K562 (cell line): ENCODE measurements at regions not wholly inside any gene's neighbourhood (a gene's known extent, or its start where the extent isn't known, plus 50 kb on each side); places are given as distances from the start of the nearest gene placed in this dataset.

ENCODE experiments used
- ATAC-seq: fragments of 200-7000 bp; cut with Tn5 transposase; 3 replicates; pipeline ENCODE4 v1.9.1; 2020; ENCODE audit warnings: moderate library complexity
- BruUV-seq: library from RNA; stranded (reverse); fragments of 400-500 nt; replicated peaks from 2 replicates; lab custom pipeline; 2021; lab: Mats Ljungman, UMichigan
- CTCF ChIA-PET: fragments of 300-600 bp; formaldehyde crosslinking; extraction: SDS; loops from one replicate; lab custom pipeline; 2021; ENCODE audit warnings: low intra/inter-chr PET ratio; lab: Yijun Ruan, JAX
- POLR2A ChIA-PET: fragments of 300-600, 350-650 bp; sonication (Branson Sonifier 250); formaldehyde crosslinking; extraction: SDS; loops from one replicate; lab custom pipeline; 2021; ENCODE audit warnings: antibody characterized with exemption, inconsistent platforms; lab: Yijun Ruan, JAX
- DNase-seq, 4 experiments: peaks; one replicate each; pipeline versions ENCODE4 v3.0.0 to v3.0.0-alpha.2; 2011 to 2018; ENCODE audit warnings: low spot score in 3 of 4, mixed read lengths in 3 of 4; ENCODE audit errors: extremely low read depth in 1 of 4
- FAIRE-seq: peaks from 2 replicates; lab custom pipeline; 2011; peaks lifted over from hg19 to GRCh38; lab: Jason Lieb, UNC
- H2AFZ ChIP-seq: 2 replicates; pipeline ENCODE4 v1.6.0; 2011; ENCODE audit warnings: low read depth, low read length, control low read depth, inconsistent platforms
- H3K27ac ChIP-seq: fragments of 200-600 bp; 3 replicates; pipeline ENCODE4 v1.8.0; 2011; ENCODE audit warnings: low read depth, mild to moderate bottlenecking, control low read depth, inconsistent platforms, low read length, moderate library complexity, mixed read lengths; ENCODE audit errors: extremely low read depth
- H3K27me3 ChIP-seq, 2 experiments: fragments of 300-600 bp in 1 of 2; 2 replicates in 1 of 2; 3 replicates in 1 of 2; pipeline versions ENCODE4 v1.6.0 to v1.8.0; 2011; ENCODE audit warnings: inconsistent platforms in 2 of 2, low read length in 2 of 2, mild to moderate bottlenecking in 1 of 2, mixed read lengths in 1 of 2, moderate library complexity in 1 of 2; ENCODE audit not compliant: control insufficient read depth in 2 of 2, insufficient read depth in 2 of 2
- H3K36me3 ChIP-seq: fragments of 300-600 bp; 3 replicates; pipeline ENCODE4 v1.8.0; 2011; ENCODE audit warnings: mild to moderate bottlenecking, low read length, inconsistent platforms; ENCODE audit not compliant: control insufficient read depth, insufficient read depth
- H3K4me1 ChIP-seq, 2 experiments: fragments of 200-600 bp in 1 of 2; replicated peaks in 1 of 2; 2 replicates in 1 of 2; 3 replicates in 1 of 2; pipeline versions ENCODE4 v1.5.1 to v1.8.0; 2011; ENCODE audit warnings: inconsistent platforms in 2 of 2, low read length in 2 of 2, mild to moderate bottlenecking in 1 of 2, mixed read lengths in 1 of 2, moderate library complexity in 1 of 2; ENCODE audit not compliant: control insufficient read depth in 2 of 2, insufficient read depth in 2 of 2
- H3K4me2 ChIP-seq: 2 replicates; pipeline ENCODE4 v1.6.1; 2011; ENCODE audit warnings: low read length, control low read depth, inconsistent platforms, mixed read lengths; ENCODE audit not compliant: insufficient read depth
- H3K4me3 ChIP-seq: fragments of 200-600 bp; sonication (generic), shearing (Covaris generic); 2 replicates; pipeline ENCODE4 v1.5.1; 2016; ENCODE audit warnings: control low read depth, inconsistent platforms
- H3K79me2 ChIP-seq: fragments of 200-600 bp; 3 replicates; pipeline ENCODE4 v1.8.0; 2011; ENCODE audit warnings: low read length, inconsistent platforms; ENCODE audit not compliant: control insufficient read depth, insufficient read depth
- H3K9ac ChIP-seq, 2 experiments: 2 replicates each; pipeline versions ENCODE4 v1.6.0 to v1.6.1; 2011; ENCODE audit warnings: low read depth in 2 of 2, low read length in 2 of 2, control low read depth in 1 of 2, inconsistent platforms in 1 of 2, mild to moderate bottlenecking in 1 of 2, mixed read lengths in 1 of 2; ENCODE audit not compliant: insufficient read depth in 1 of 2
- H3K9me1 ChIP-seq: one replicate; pipeline ENCODE4 v1.6.0; 2011; ENCODE audit warnings: inconsistent platforms, mild to moderate bottlenecking, low read length, moderate library complexity; ENCODE audit not compliant: control insufficient read depth, insufficient read depth
- H3K9me3 ChIP-seq: replicated peaks from 2 replicates; pipeline ENCODE4 v1.5.1; 2011; ENCODE audit warnings: low read depth, low read length, inconsistent platforms; ENCODE audit not compliant: control insufficient read depth, insufficient read depth
- H4K20me1 ChIP-seq: replicated peaks from 2 replicates; pipeline ENCODE4 v1.6.1; 2011; ENCODE audit warnings: low read length, inconsistent platforms, mixed read lengths; ENCODE audit not compliant: control insufficient read depth, insufficient read depth
- BDP1 ChIP-seq: IDR thresholded peaks from 3 replicates; pipeline ENCODE4 v1.6.1; 2011; ENCODE audit not compliant: insufficient read length, insufficient read depth
- CREBBP ChIP-seq: IDR thresholded peaks from one replicate; pipeline ENCODE4 v1.6.1; 2012; ENCODE audit warnings: low read depth, mild to moderate bottlenecking, control low read depth, inconsistent platforms, low read length
- HNRNPL ChIP-seq: fragments of 200-400 bp; formaldehyde crosslinking; IDR thresholded peaks from 2 replicates; pipeline ENCODE4 v1.6.1; 2017; ENCODE audit warnings: low read depth, mild to moderate bottlenecking, low read length
- KAT8 ChIP-seq: fragments of 450-650 bp; IDR thresholded peaks from 2 replicates; pipeline ENCODE4 v1.6.1; 2016; ENCODE audit warnings: low read depth, mild to moderate bottlenecking
- NR2C2 ChIP-seq, 2 experiments: fragments of 200-800 bp in 1 of 2; sonication (Bioruptor generic) in 1 of 2; sonication (generic) in 1 of 2; formaldehyde crosslinking in 1 of 2; IDR thresholded peaks; 2 replicates each; pipeline versions ENCODE4 v1.6.1 to v1.8.0; 2016 to 2022; ENCODE audit warnings: mild to moderate bottlenecking in 1 of 2, missing compliant biosample characterization in 1 of 2, missing genetic modification characterization in 1 of 2, missing genetic modification reagents in 1 of 2
- SMAD2 ChIP-seq: fragments of 150-350 bp; IDR thresholded peaks from 2 replicates; pipeline ENCODE4 v1.6.1; 2014; ENCODE audit warnings: low read depth, mild to moderate bottlenecking, low read length
- TEAD2 ChIP-seq: fragments of 450-650 bp; IDR thresholded peaks from 2 replicates; pipeline ENCODE4 v1.6.1; 2016; ENCODE audit warnings: missing genetic modification characterization, control low read depth, missing compliant biosample characterization
- ZNF175 ChIP-seq: fragments of 200-800 bp; sonication (Bioruptor generic); IDR thresholded peaks from 2 replicates; pipeline ENCODE4 v1.6.1; 2016; ENCODE audit warnings: low read depth, mild to moderate bottlenecking, missing genetic modification characterization, missing compliant biosample characterization
- ZNF316 ChIP-seq: fragments of 450-650 bp; IDR thresholded peaks from 2 replicates; pipeline ENCODE4 v1.6.1; 2016
- WGBS: fragments of 100-300 bp; shearing (Covaris generic); methylation state at CpG from one replicate; pipeline ENCODE4 v1.1.6; 2016; ENCODE audit warnings: low coverage, mixed read lengths; ENCODE audit not compliant: insufficient coverage; ENCODE audit errors: missing lambda C conversion rate; 5-methylcytosine and 5-hydroxymethylcytosine counted together
- in situ Hi-C: fragments of 300-500 bp; cut with MboI; formaldehyde crosslinking; loops from 4 replicates; pipeline ENCODE4 v1.15.0; 2018; ENCODE audit warnings: inconsistent platforms, mixed read lengths
- intact Hi-C: fragments of 100-400 bp; cut with micrococcal nuclease; formaldehyde crosslinking; loops from 2 replicates; pipeline ENCODE4 v1.14.2; 2022
- TF ChIP-seq, protein P1 (sequence below): fragments of 200-800 bp; sonication (Bioruptor generic); IDR thresholded peaks from 2 replicates; pipeline ENCODE4 v1.6.1; 2017; ENCODE audit warnings: missing genetic modification characterization, missing compliant biosample characterization
- TF ChIP-seq, protein P2 (sequence below): IDR thresholded peaks from 2 replicates; pipeline ENCODE4 v1.6.1; 2014; ENCODE audit warnings: antibody characterized with exemption
- TF ChIP-seq, protein P3 (sequence below): fragments of 250-450 bp; sonication (Bioruptor Pico); IDR thresholded peaks from 2 replicates; pipeline ENCODE4 v1.9.0; 2021; ENCODE audit warnings: mild to moderate bottlenecking, inconsistent platforms
- TF ChIP-seq, protein P4 (sequence below), 2 experiments: fragments of 450-650 bp; IDR thresholded peaks; 2 replicates each; pipeline ENCODE4 v1.6.1; 2016
- TF ChIP-seq, protein P5 (sequence below), 2 experiments: fragments of 450-650 bp in 1 of 2; sonication (generic) in 1 of 2; formaldehyde crosslinking; conservative IDR thresholded peaks; 2 replicates each; pipeline versions ENCODE4 v1.4.0 to v1.8.1; 2020 to 2022; ENCODE audit warnings: mild to moderate bottlenecking in 1 of 2, missing genetic modification reagents in 1 of 2

DNA sequence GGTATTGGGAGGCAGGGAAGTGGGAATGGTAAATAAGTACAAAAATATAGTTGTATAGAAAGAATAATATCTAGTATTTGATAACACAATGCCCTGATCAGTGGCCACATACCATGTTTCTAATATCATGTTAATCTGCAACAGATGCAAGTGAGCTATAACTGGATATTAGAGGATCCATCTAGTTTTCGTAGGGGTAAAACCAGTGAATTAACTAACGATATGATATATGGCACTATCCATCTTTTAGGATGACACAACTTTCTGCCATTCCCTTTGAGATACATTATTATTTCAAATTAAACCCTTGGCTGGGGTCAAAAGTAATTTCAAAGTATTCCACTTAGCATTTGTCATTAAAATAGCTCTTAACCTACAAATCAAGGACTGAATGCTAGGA is 1686.2 kb downstream of the SLITRK1 start:
- intact Hi-C loops = no loop called here
- no peaks in the 10 kb centered on the region for H3K36me3 ChIP-seq
- H3K79me2 ChIP-seq = no peaks in the 10 kb centered on the region
- H2AFZ ChIP-seq = no peak overlapping the region
- H3K9me3 ChIP-seq = no peaks in the 10 kb centered on the region
- no peaks in the 10 kb centered on the region for H3K9me1 ChIP-seq
- in situ Hi-C loops = no loop called here
- H4K20me1 ChIP-seq = no peaks in the 10 kb centered on the region
- no peak for FAIRE-seq
- TF ChIP-seq TEAD2 (tag) (no peak), CREBBP (no peak), NR2C2 (CRISPR knock-in tag; IDR thresholded peaks at IDR 0.05) (no peak), NR2C2 (tag; IDR thresholded peaks at IDR 0.05) (no peak), ZNF316 (no peak), ZNF175 (CRISPR knock-in tag) (no peak), HNRNPL (no peak), BDP1 (no peak), SMAD2 (no peak), KAT8 (no peak)
- TF ChIP-seq, protein P1, sequence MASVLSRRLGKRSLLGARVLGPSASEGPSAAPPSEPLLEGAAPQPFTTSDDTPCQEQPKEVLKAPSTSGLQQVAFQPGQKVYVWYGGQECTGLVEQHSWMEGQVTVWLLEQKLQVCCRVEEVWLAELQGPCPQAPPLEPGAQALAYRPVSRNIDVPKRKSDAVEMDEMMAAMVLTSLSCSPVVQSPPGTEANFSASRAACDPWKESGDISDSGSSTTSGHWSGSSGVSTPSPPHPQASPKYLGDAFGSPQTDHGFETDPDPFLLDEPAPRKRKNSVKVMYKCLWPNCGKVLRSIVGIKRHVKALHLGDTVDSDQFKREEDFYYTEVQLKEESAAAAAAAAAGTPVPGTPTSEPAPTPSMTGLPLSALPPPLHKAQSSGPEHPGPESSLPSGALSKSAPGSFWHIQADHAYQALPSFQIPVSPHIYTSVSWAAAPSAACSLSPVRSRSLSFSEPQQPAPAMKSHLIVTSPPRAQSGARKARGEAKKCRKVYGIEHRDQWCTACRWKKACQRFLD (CRISPR knock-in tag) = no peak
- TF ChIP-seq, protein P2, sequence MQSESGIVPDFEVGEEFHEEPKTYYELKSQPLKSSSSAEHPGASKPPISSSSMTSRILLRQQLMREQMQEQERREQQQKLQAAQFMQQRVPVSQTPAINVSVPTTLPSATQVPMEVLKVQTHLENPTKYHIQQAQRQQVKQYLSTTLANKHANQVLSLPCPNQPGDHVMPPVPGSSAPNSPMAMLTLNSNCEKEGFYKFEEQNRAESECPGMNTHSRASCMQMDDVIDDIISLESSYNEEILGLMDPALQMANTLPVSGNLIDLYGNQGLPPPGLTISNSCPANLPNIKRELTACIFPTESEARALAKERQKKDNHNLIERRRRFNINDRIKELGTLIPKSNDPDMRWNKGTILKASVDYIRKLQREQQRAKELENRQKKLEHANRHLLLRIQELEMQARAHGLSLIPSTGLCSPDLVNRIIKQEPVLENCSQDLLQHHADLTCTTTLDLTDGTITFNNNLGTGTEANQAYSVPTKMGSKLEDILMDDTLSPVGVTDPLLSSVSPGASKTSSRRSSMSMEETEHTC = no peak
- TF ChIP-seq, protein P3, sequence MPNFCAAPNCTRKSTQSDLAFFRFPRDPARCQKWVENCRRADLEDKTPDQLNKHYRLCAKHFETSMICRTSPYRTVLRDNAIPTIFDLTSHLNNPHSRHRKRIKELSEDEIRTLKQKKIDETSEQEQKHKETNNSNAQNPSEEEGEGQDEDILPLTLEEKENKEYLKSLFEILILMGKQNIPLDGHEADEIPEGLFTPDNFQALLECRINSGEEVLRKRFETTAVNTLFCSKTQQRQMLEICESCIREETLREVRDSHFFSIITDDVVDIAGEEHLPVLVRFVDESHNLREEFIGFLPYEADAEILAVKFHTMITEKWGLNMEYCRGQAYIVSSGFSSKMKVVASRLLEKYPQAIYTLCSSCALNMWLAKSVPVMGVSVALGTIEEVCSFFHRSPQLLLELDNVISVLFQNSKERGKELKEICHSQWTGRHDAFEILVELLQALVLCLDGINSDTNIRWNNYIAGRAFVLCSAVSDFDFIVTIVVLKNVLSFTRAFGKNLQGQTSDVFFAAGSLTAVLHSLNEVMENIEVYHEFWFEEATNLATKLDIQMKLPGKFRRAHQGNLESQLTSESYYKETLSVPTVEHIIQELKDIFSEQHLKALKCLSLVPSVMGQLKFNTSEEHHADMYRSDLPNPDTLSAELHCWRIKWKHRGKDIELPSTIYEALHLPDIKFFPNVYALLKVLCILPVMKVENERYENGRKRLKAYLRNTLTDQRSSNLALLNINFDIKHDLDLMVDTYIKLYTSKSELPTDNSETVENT (CRISPR knock-in tag) = no peak
- TF ChIP-seq, protein P4, sequence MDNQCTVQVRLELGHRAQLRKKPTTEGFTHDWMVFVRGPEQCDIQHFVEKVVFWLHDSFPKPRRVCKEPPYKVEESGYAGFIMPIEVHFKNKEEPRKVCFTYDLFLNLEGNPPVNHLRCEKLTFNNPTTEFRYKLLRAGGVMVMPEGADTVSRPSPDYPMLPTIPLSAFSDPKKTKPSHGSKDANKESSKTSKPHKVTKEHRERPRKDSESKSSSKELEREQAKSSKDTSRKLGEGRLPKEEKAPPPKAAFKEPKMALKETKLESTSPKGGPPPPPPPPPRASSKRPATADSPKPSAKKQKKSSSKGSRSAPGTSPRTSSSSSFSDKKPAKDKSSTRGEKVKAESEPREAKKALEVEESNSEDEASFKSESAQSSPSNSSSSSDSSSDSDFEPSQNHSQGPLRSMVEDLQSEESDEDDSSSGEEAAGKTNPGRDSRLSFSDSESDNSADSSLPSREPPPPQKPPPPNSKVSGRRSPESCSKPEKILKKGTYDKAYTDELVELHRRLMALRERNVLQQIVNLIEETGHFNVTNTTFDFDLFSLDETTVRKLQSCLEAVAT (IDR thresholded peaks at IDR 0.05) = no peak
- TF ChIP-seq, protein P5, sequence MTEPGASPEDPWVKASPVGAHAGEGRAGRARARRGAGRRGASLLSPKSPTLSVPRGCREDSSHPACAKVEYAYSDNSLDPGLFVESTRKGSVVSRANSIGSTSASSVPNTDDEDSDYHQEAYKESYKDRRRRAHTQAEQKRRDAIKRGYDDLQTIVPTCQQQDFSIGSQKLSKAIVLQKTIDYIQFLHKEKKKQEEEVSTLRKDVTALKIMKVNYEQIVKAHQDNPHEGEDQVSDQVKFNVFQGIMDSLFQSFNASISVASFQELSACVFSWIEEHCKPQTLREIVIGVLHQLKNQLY (CRISPR knock-in tag; conservative IDR thresholded peaks at IDR 0.05) = no peak
- no peak overlapping the region for H3K27ac ChIP-seq
- no peak overlapping the region for H3K9ac ChIP-seq
- WGBS = 0% methylated on average over 2 of the region's 2 CpGs
- no peak for ATAC-seq
- ChIA-PET POLR2A (no interaction called here), CTCF (no interaction called here)
- no peak overlapping the region for H3K4me2 ChIP-seq
- no peak for DNase-seq
- BruUV-seq = no TSS peak
- H3K27me3 ChIP-seq = no peaks in the 10 kb centered on the region
- H3K4me3 ChIP-seq = no peak overlapping the region
- H3K4me1 ChIP-seq = no peaks in the 10 kb centered on the region
